ENCODE measurements at regions not wholly inside any gene's neighbourhood (a gene's known extent, or its start where the extent isn't known, plus 50 kb on each side); places are given as distances from the start of the nearest gene placed in this dataset.

- no peak for DNase-seq
Observed at GRCh38 chr12:91964501-91964900, 181.1 kb downstream of the BTG1 start.

- no peak for DNase-seq
Observed at GRCh38 chr12:91959220-91959619, 186.4 kb downstream of the BTG1 start.

GRCh38 chr12:91958816-91959215, 186.8 kb downstream of the BTG1 start:
- DNase-seq, result no peak

- no peak for DNase-seq
Observed at GRCh38 chr12:91954747-91955146, 190.9 kb downstream of the BTG1 start.

- DNase-seq, result no peak
Observed at GRCh38 chr12:91954326-91954725, 191.3 kb downstream of the BTG1 start.

GRCh38 chr12:91952916-91953315, 192.7 kb downstream of the BTG1 start:
- no peak for DNase-seq

GRCh38 chr12:91951571-91951970, 194.1 kb downstream of the BTG1 start:
- no peak for DNase-seq

GRCh38 chr12:91948504-91948903, 197.1 kb downstream of the BTG1 start:
- DNase-seq, result no peak

GRCh38 chr12:91947459-91947858, 198.2 kb downstream of the BTG1 start:
- DNase-seq, result no peak

GRCh38 chr12:91944637-91945036, 201.0 kb downstream of the BTG1 start:
- DNase-seq, result no peak

- DNase-seq, result no peak
Observed at GRCh38 chr12:91940826-91941570, 204.6 kb downstream of the BTG1 start.

- no peak for DNase-seq
Observed at GRCh38 chr12:91940322-91940721, 205.3 kb downstream of the BTG1 start.

- DNase-seq, result no peak
Observed at GRCh38 chr12:91937706-91938105, 207.9 kb downstream of the BTG1 start.

GRCh38 chr12:91937009-91937408, 208.6 kb downstream of the BTG1 start:
- no peak for DNase-seq

- no peak for DNase-seq
Observed at GRCh38 chr12:91935296-91935695, 210.3 kb downstream of the BTG1 start.

GRCh38 chr12:91931111-91931510, 214.5 kb downstream of the BTG1 start:
- DNase-seq, result peak; percentile 23

- no peak for DNase-seq
Observed at GRCh38 chr12:91928501-91928900, 217.1 kb downstream of the BTG1 start.

- DNase-seq, result no peak
Observed at GRCh38 chr12:91926848-91927247, 218.8 kb downstream of the BTG1 start.

- DNase-seq, result no peak
Observed at GRCh38 chr12:91924827-91925226, 220.8 kb downstream of the BTG1 start.

- DNase-seq, result no peak
Observed at GRCh38 chr12:91923864-91924263, 221.8 kb downstream of the BTG1 start.

GRCh38 chr12:91922674-91923073, 223.0 kb downstream of the BTG1 start:
- DNase-seq, result no peak

GRCh38 chr12:91922139-91922538, 223.5 kb downstream of the BTG1 start:
- no peak for DNase-seq

- peak; percentile 12 for DNase-seq
Observed at GRCh38 chr12:91921555-91921954, 224.1 kb downstream of the BTG1 start.

GRCh38 chr12:91920741-91921140, 224.9 kb downstream of the BTG1 start:
- DNase-seq, result no peak

GRCh38 chr12:91920276-91920675, 225.4 kb downstream of the BTG1 start:
- no peak for DNase-seq
